ENCODE measurements at regions not wholly inside any gene's neighbourhood (a gene's known extent, or its start where the extent isn't known, plus 50 kb on each side); places are given as distances from the start of the nearest gene placed in this dataset.

- DNase-seq = no peak
These were observed 558.7 kb upstream of the USP15 start for GRCh38 chr12:61701471-61701870.

GRCh38 chr12:61706783-61707182 lies 553.4 kb upstream of the USP15 start:
- no peak for DNase-seq

GRCh38 chr12:61713121-61713520 lies 547.1 kb upstream of the USP15 start:
- no peak for DNase-seq

GRCh38 chr12:61717986-61718385 lies 542.2 kb upstream of the USP15 start:
- no peak for DNase-seq

- no peak for DNase-seq
These were observed 520.3 kb upstream of the USP15 start for GRCh38 chr12:61739925-61740324.

GRCh38 chr12:61750604-61751003 lies 509.6 kb upstream of the USP15 start:
- DNase-seq = peak; percentile 25

- no peak for DNase-seq
These were observed 506.0 kb upstream of the USP15 start for GRCh38 chr12:61754214-61754613.

- DNase-seq = peak; percentile 24
These were observed 502.2 kb upstream of the USP15 start for GRCh38 chr12:61757831-61758505.

- peak; percentile 17 for DNase-seq
These were observed 501.5 kb upstream of the USP15 start for GRCh38 chr12:61758661-61759060.

GRCh38 chr12:61765926-61766325 lies 494.3 kb upstream of the USP15 start:
- DNase-seq = no peak

- DNase-seq = no peak
These were observed 479.8 kb upstream of the USP15 start for GRCh38 chr12:61780435-61780834.

GRCh38 chr12:61781021-61781581 lies 479.1 kb upstream of the USP15 start:
- peak; percentile 2 for DNase-seq

- no peak for DNase-seq
These were observed 463.4 kb upstream of the USP15 start for GRCh38 chr12:61796846-61797245.

GRCh38 chr12:61797266-61797665 lies 462.9 kb upstream of the USP15 start:
- no peak for DNase-seq

GRCh38 chr12:61798778-61799177 lies 461.4 kb upstream of the USP15 start:
- no peak for DNase-seq

- no peak for DNase-seq
These were observed 455.9 kb upstream of the USP15 start for GRCh38 chr12:61804301-61804700.

GRCh38 chr12:61808856-61809255 lies 451.3 kb upstream of the USP15 start:
- DNase-seq = peak; percentile 17

- DNase-seq = no peak
These were observed 449.7 kb upstream of the USP15 start for GRCh38 chr12:61810486-61810885.

GRCh38 chr12:61821381-61821780 lies 438.8 kb upstream of the USP15 start:
- peak; percentile 0 for DNase-seq

- no peak for DNase-seq
These were observed 437.1 kb upstream of the USP15 start for GRCh38 chr12:61823102-61823501.

GRCh38 chr12:61846765-61847164 lies 413.4 kb upstream of the USP15 start:
- DNase-seq = no peak

- DNase-seq = no peak
These were observed 411.3 kb upstream of the USP15 start for GRCh38 chr12:61848893-61849292.

- no peak for DNase-seq
These were observed 406.3 kb upstream of the USP15 start for GRCh38 chr12:61853945-61854344.

- DNase-seq = peak; percentile 41
These were observed 405.3 kb upstream of the USP15 start for GRCh38 chr12:61854902-61855301.

- DNase-seq = no peak
These were observed 402.2 kb upstream of the USP15 start for GRCh38 chr12:61857968-61858367.
